HCT116 (cell line): ENCODE measurements at regions not wholly inside any gene's neighbourhood (a gene's known extent, or its start where the extent isn't known, plus 50 kb on each side); places are given as distances from the start of the nearest gene placed in this dataset.

Source experiments
- ATAC-seq: fragments of 200-7000 bp; cut with Tn5 transposase; 2 replicates; pipeline ENCODE4 v1.9.1; 2020; ENCODE audit warnings: mild to moderate bottlenecking, moderate library complexity
- BruUV-seq: library from RNA; stranded (reverse); fragments of 400-500 nt; replicated peaks from 2 replicates; lab custom pipeline; 2021; lab: Mats Ljungman, UMichigan
- CTCF ChIA-PET: fragments of 300-600 bp; sonication (Branson Sonifier 250); formaldehyde crosslinking; loops from one replicate; lab custom pipeline; 2021; ENCODE audit warnings: antibody characterized with exemption; lab: Charles Lee
- POLR2A ChIA-PET: fragments of 300-600, 350-600 bp; sonication (Branson Sonifier 250); formaldehyde crosslinking; loops from one replicate; lab custom pipeline; 2021; ENCODE audit warnings: antibody characterized with exemption; lab: Charles Lee
- RAD21 ChIA-PET, 2 experiments: fragments of 300-600 bp; sonication (Branson Sonifier 250); formaldehyde crosslinking; loops; one replicate each; lab custom pipeline; 2023; ENCODE audit warnings: low total read pairs in 2 of 2; ENCODE audit not compliant: uncharacterized antibody in 2 of 2, unreplicated experiment in 2 of 2, low non-redundant PET in 1 of 2; lab: Charles Lee
- DNase-seq: peaks from one replicate; pipeline ENCODE4 v3.0.0-alpha.2; 2010; ENCODE audit warnings: low read depth, low spot score
- H2AFZ ChIP-seq: fragments of 200-600 bp; shearing (Covaris generic), sonication (generic); 2 replicates; pipeline ENCODE4 v1.6.1; 2017; ENCODE audit warnings: low read depth, mixed run types, mixed read lengths, antibody characterized with exemption, low read length; ENCODE audit not compliant: poor library complexity, severe bottlenecking
- H3K27ac ChIP-seq: 2 replicates; pipeline ENCODE4 v1.5.1; 2012; ENCODE audit warnings: low read depth, low read length
- H3K27me3 ChIP-seq: fragments of 200-600 bp; sonication (generic); 2 replicates; pipeline ENCODE4 v1.6.1; 2016; ENCODE audit warnings: mixed run types, low read length, mixed read lengths; ENCODE audit not compliant: insufficient read depth
- H3K36me3 ChIP-seq, 2 experiments: fragments of 200-500 bp in 1 of 2; fragments of 200-600 bp in 1 of 2; sonication (Bioruptor generic) in 1 of 2; sonication (generic) in 1 of 2; 2 replicates each; pipeline versions ENCODE4 v1.5.1 to v1.6.1; 2014 to 2016; ENCODE audit warnings: low read length in 2 of 2, inconsistent platforms in 1 of 2, mixed read lengths in 1 of 2, mixed run types in 1 of 2; ENCODE audit not compliant: insufficient read depth in 2 of 2, control insufficient read depth in 1 of 2
- H3K4me1 ChIP-seq, 2 experiments: fragments of 200-600 bp in 1 of 2; sonication (generic) in 1 of 2; 2 replicates each; pipeline versions ENCODE4 v1.5.1 to v1.6.1; 2012 to 2017; ENCODE audit warnings: low read length in 2 of 2, inconsistent platforms in 1 of 2, mild to moderate bottlenecking in 1 of 2, mixed read lengths in 1 of 2, mixed run types in 1 of 2, moderate library complexity in 1 of 2; ENCODE audit not compliant: insufficient read depth in 2 of 2, control insufficient read depth in 1 of 2
- H3K4me2 ChIP-seq: fragments of 200-600 bp; sonication (generic); 2 replicates; pipeline ENCODE4 v1.6.1; 2017; ENCODE audit warnings: mixed run types, low read length, mixed read lengths
- H3K4me3 ChIP-seq, 2 experiments: fragments of 200-600 bp in 1 of 2; sonication (generic) in 1 of 2; replicated peaks in 1 of 2; 2 replicates each; pipeline ENCODE4 v1.5.1; 2011 to 2016; ENCODE audit warnings: low read length in 2 of 2, control low read depth in 1 of 2, low read depth in 1 of 2, mild to moderate bottlenecking in 1 of 2, mixed read lengths in 1 of 2, mixed run types in 1 of 2
- H3K79me2 ChIP-seq: fragments of 200-600 bp; sonication (generic); 2 replicates; pipeline ENCODE4 v1.6.1; 2017; ENCODE audit warnings: mild to moderate bottlenecking, mixed run types, low read length, moderate library complexity, mixed read lengths; ENCODE audit not compliant: insufficient read depth
- H3K9ac ChIP-seq: fragments of 200-600 bp; sonication (generic); 2 replicates; pipeline ENCODE4 v1.6.1; 2016; ENCODE audit warnings: low read length, mixed read lengths
- H3K9me2 ChIP-seq: fragments of 200-600 bp; sonication (generic), shearing (Covaris generic); 2 replicates; pipeline ENCODE4 v1.6.1; 2017; ENCODE audit warnings: mixed run types, mild to moderate bottlenecking, moderate library complexity; ENCODE audit not compliant: insufficient read depth
- H3K9me3 ChIP-seq, 2 experiments: fragments of 200-500 bp in 1 of 2; fragments of 200-600 bp in 1 of 2; sonication (Bioruptor generic) in 1 of 2; sonication (generic) in 1 of 2; 2 replicates each; pipeline ENCODE4 v1.6.1; 2014 to 2017; ENCODE audit warnings: low read length in 2 of 2, mixed read lengths in 2 of 2, inconsistent platforms in 1 of 2, low read depth in 1 of 2, mild to moderate bottlenecking in 1 of 2, mixed run types in 1 of 2, moderate library complexity in 1 of 2; ENCODE audit not compliant: control insufficient read depth in 1 of 2, insufficient read depth in 1 of 2
- H4K20me1 ChIP-seq: fragments of 200-600 bp; sonication (generic), shearing (Covaris generic); 2 replicates; pipeline ENCODE4 v1.6.1; 2017; ENCODE audit warnings: mixed run types, mild to moderate bottlenecking, moderate library complexity; ENCODE audit not compliant: insufficient read depth
- EGR1 ChIP-seq: IDR thresholded peaks from 2 replicates; pipeline ENCODE4 v1.6.1; 2012; ENCODE audit warnings: low read depth
- EZH2 ChIP-seq: fragments of 200-600 bp; sonication (generic); IDR thresholded peaks from 2 replicates; pipeline ENCODE4 v1.6.1; 2017; ENCODE audit warnings: antibody characterized with exemption, mixed run types
- JUND ChIP-seq: IDR thresholded peaks from 2 replicates; pipeline ENCODE4 v1.6.1; 2012
- POLR2AphosphoS5 ChIP-seq: IDR thresholded peaks from 2 replicates; pipeline ENCODE4 v1.6.1; 2011; ENCODE audit warnings: mild to moderate bottlenecking, low read depth, low read length, moderate library complexity
- RAD21 ChIP-seq: IDR thresholded peaks from 2 replicates; pipeline ENCODE4 v1.6.1; 2012; ENCODE audit warnings: low read depth, mild to moderate bottlenecking
- SP1 ChIP-seq: IDR thresholded peaks from 2 replicates; pipeline ENCODE4 v1.6.1; 2012; ENCODE audit warnings: low read depth
- ZNF274 ChIP-seq: fragments of 200-500 bp; sonication (Bioruptor generic); IDR thresholded peaks from 2 replicates; pipeline ENCODE4 v1.6.1; 2014; ENCODE audit warnings: mild to moderate bottlenecking, low read depth, low read length, inconsistent platforms
- intact Hi-C: fragments of 100-400 bp; cut with micrococcal nuclease; formaldehyde crosslinking; loops from 2 replicates; pipeline ENCODE4 v1.10.0; 2022
- TF ChIP-seq, protein P1 (sequence below): IDR thresholded peaks from 2 replicates; pipeline ENCODE4 v1.6.1; 2011; ENCODE audit warnings: mild to moderate bottlenecking, low read length, moderate library complexity; ENCODE audit not compliant: insufficient replicate concordance; ENCODE audit errors: extremely low read depth
- TF ChIP-seq, protein P2 (sequence below), 3 experiments: fragments of 200-600 bp in 1 of 3; sonication (generic) in 1 of 3; IDR thresholded peaks in 2 of 3; conservative IDR thresholded peaks in 1 of 3; 2 replicates each; pipeline ENCODE4 v1.5.1; 2012 to 2017; ENCODE audit warnings: low read depth in 2 of 3, low read length in 2 of 3, antibody characterized with exemption in 1 of 3, borderline replicate concordance in 1 of 3, control low read depth in 1 of 3, mild to moderate bottlenecking in 1 of 3, mixed read lengths in 1 of 3, mixed run types in 1 of 3, moderate library complexity in 1 of 3; ENCODE audit not compliant: insufficient read depth in 1 of 3

DNA sequence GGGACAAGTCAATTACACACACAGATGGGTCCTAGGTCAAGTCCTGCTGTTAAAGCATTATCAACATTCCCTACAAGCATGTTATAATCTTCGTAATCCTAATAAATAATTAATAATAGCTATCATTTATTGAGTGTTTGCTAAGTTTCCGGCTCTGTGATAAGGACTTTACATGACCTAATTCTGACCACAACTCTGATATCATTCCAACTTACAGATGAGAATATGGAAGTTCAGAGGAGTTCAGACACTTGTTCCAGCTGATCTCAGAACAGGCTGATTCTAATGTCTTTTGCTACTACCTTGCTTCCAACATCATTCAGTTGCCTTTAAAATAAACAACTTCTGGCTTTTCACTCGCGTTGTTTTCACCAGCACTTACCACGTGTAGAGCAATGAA, 770.1 kb upstream of the CXADR start:
- no peak overlapping the region for H3K9ac ChIP-seq
- H2AFZ ChIP-seq: no peak overlapping the region
- ATAC-seq (no peak), DNase-seq (no peak)
- ChIA-PET POLR2A (no interaction called here), CTCF (no interaction called here), RAD21 (no interaction called here)
- no peak overlapping the region for H3K4me3 ChIP-seq
- H3K27me3 ChIP-seq: no peaks in the 10 kb centered on the region
- H3K4me2 ChIP-seq: no peak overlapping the region
- H3K36me3 ChIP-seq: no peaks in the 10 kb centered on the region
- no peaks in the 10 kb centered on the region for H4K20me1 ChIP-seq
- H3K9me3 ChIP-seq: peaks cover 21 to 54% of the 10 kb centered on the region in 2 experiments; a peak in 2 of 4 replicates
- H3K4me1 ChIP-seq: no peaks in the 10 kb centered on the region
- H3K9me2 ChIP-seq: no peaks in the 10 kb centered on the region
- no peaks in the 10 kb centered on the region for H3K79me2 ChIP-seq
- H3K27ac ChIP-seq: no peak overlapping the region
- TF ChIP-seq, protein P1, sequence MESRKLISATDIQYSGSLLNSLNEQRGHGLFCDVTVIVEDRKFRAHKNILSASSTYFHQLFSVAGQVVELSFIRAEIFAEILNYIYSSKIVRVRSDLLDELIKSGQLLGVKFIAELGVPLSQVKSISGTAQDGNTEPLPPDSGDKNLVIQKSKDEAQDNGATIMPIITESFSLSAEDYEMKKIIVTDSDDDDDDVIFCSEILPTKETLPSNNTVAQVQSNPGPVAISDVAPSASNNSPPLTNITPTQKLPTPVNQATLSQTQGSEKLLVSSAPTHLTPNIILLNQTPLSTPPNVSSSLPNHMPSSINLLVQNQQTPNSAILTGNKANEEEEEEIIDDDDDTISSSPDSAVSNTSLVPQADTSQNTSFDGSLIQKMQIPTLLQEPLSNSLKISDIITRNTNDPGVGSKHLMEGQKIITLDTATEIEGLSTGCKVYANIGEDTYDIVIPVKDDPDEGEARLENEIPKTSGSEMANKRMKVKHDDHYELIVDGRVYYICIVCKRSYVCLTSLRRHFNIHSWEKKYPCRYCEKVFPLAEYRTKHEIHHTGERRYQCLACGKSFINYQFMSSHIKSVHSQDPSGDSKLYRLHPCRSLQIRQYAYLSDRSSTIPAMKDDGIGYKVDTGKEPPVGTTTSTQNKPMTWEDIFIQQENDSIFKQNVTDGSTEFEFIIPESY: no peak
- TF ChIP-seq EZH2: no peak
- TF ChIP-seq EGR1: no peak
- TF ChIP-seq RAD21: no peak
- no peak for TF ChIP-seq JUND
- no peak for TF ChIP-seq POLR2AphosphoS5
- intact Hi-C loops: no loop called here
- no TSS peak for BruUV-seq

DNA sequence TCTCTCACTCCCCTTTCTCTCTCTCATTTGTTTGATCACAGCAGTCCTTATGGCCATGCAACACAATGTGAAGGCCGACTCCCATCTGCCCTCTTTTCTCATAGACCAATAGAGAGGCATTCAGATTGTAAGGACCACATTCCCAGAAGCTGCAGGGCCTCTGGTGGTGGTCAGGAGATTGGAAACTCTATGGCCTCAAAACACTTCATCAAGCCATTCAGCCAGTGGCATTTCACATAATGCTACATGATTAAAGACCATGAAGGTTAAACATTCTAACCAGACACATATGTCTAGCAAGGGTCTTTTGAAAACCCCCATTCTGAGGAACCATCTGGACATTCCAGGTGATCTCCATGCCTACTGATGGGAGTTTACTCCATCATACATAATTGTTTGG, 769.5 kb upstream of the CXADR start:
- Histone ChIP-seq H3K4me3 (no peak overlapping the region), H3K9me3 (peaks cover 24 to 55% of the 10 kb centered on the region in 2 experiments; a peak in 2 of 4 replicates), H3K4me1 (no peaks in the 10 kb centered on the region), H4K20me1 (no peaks in the 10 kb centered on the region), H3K36me3 (no peaks in the 10 kb centered on the region), H3K9me2 (no peaks in the 10 kb centered on the region), H2AFZ (no peak overlapping the region), H3K79me2 (no peaks in the 10 kb centered on the region), H3K27me3 (no peaks in the 10 kb centered on the region), H3K9ac (no peak overlapping the region), H3K27ac (no peak overlapping the region), H3K4me2 (no peak overlapping the region)
- RAD21 ChIA-PET: no interaction called here
- DNase-seq (no peak), ATAC-seq (no peak)
- POLR2A ChIA-PET: no interaction called here
- TF ChIP-seq ZNF274: no peak
- no peak for TF ChIP-seq SP1
- TF ChIP-seq, protein P2, sequence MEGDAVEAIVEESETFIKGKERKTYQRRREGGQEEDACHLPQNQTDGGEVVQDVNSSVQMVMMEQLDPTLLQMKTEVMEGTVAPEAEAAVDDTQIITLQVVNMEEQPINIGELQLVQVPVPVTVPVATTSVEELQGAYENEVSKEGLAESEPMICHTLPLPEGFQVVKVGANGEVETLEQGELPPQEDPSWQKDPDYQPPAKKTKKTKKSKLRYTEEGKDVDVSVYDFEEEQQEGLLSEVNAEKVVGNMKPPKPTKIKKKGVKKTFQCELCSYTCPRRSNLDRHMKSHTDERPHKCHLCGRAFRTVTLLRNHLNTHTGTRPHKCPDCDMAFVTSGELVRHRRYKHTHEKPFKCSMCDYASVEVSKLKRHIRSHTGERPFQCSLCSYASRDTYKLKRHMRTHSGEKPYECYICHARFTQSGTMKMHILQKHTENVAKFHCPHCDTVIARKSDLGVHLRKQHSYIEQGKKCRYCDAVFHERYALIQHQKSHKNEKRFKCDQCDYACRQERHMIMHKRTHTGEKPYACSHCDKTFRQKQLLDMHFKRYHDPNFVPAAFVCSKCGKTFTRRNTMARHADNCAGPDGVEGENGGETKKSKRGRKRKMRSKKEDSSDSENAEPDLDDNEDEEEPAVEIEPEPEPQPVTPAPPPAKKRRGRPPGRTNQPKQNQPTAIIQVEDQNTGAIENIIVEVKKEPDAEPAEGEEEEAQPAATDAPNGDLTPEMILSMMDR (IDR thresholded peaks at IDR 0.05 in 2 of 3, conservative IDR thresholded peaks at IDR 0.05 in 1 of 3; ENCODE audit: borderline replicate concordance in 1 of 3, insufficient read depth in 1 of 3, low read depth in 2 of 3, low read length in 2 of 3): no peak
- CTCF ChIA-PET: no interaction called here
- intact Hi-C loops: no loop called here
- no TSS peak for BruUV-seq
